GM12878 (cell line): ENCODE measurements at regions not wholly inside any gene's neighbourhood (a gene's known extent, or its start where the extent isn't known, plus 50 kb on each side); places are given as distances from the start of the nearest gene placed in this dataset.

Source experiments
- ATAC-seq: fragments of 200-7000 bp; cut with Tn5 transposase; 3 replicates; pipeline ENCODE4 v1.9.1; 2020; ENCODE audit warnings: mild to moderate bottlenecking, moderate library complexity
- BruUV-seq: library from RNA; stranded (reverse); fragments of 400-500 nt; replicated peaks from 2 replicates; lab custom pipeline; 2021; lab: Mats Ljungman, UMichigan
- CTCF ChIA-PET: fragments of 300-600 bp; sonication (Branson Sonifier 250); formaldehyde crosslinking; extraction: SDS; loops from one replicate; lab custom pipeline; 2021; ENCODE audit warnings: inconsistent platforms; lab: Yijun Ruan, JAX
- POLR2A ChIA-PET: fragments of 350-600 bp; formaldehyde crosslinking; extraction: SDS; loops from one replicate; lab custom pipeline; 2021; ENCODE audit warnings: inconsistent platforms; lab: Charles Lee
- RAD21 ChIA-PET: fragments of 300-600 bp; sonication (Branson Sonifier 250); formaldehyde crosslinking; loops from one replicate; lab custom pipeline; 2023; ENCODE audit warnings: antibody characterized with exemption; ENCODE audit not compliant: unreplicated experiment; lab: Charles Lee
- SMC1A ChIA-PET: fragments of 300-600 bp; sonication (Branson Sonifier 250); formaldehyde crosslinking; loops from one replicate; lab custom pipeline; 2023; ENCODE audit not compliant: unreplicated experiment, uncharacterized antibody; lab: Charles Lee
- DNase-seq: peaks from one replicate; pipeline ENCODE4 v3.0.0-alpha.2; 2011; ENCODE audit warnings: low read depth, low spot score
- FAIRE-seq: peaks from 3 replicates; lab custom pipeline; 2011; peaks lifted over from hg19 to GRCh38; lab: Jason Lieb, UNC
- H2AFZ ChIP-seq: 2 replicates; pipeline ENCODE4 v1.6.0; 2011; ENCODE audit warnings: low read depth, low read length, control low read depth; ENCODE audit not compliant: control insufficient read depth
- H3K27ac ChIP-seq: 2 replicates; pipeline ENCODE4 v1.5.1; 2011; ENCODE audit warnings: control low read depth; ENCODE audit not compliant: control insufficient read depth, insufficient read depth
- H3K27me3 ChIP-seq, 2 experiments: replicated peaks in 1 of 2; 2 replicates each; pipeline versions ENCODE4 v1.6.0 to v1.6.1; 2011; ENCODE audit warnings: low read length in 1 of 2; ENCODE audit not compliant: control insufficient read depth in 2 of 2, insufficient read depth in 2 of 2
- H3K36me3 ChIP-seq, 2 experiments: 2 replicates each; pipeline ENCODE4 v1.5.1; 2011; ENCODE audit warnings: low read length in 1 of 2; ENCODE audit not compliant: control insufficient read depth in 2 of 2, insufficient read depth in 2 of 2
- H3K4me1 ChIP-seq: 2 replicates; pipeline ENCODE4 v1.6.1; 2011; ENCODE audit warnings: mild to moderate bottlenecking, low read length, moderate library complexity, mixed read lengths; ENCODE audit not compliant: control insufficient read depth, insufficient read depth
- H3K4me2 ChIP-seq: 2 replicates; pipeline ENCODE4 v1.6.0; 2011; ENCODE audit warnings: control low read depth; ENCODE audit not compliant: control insufficient read depth, insufficient read depth
- H3K4me3 ChIP-seq: fragments of 200-600 bp; sonication (generic); 2 replicates; pipeline ENCODE4 v1.5.1; 2016
- H3K79me2 ChIP-seq: 2 replicates; pipeline ENCODE4 v1.6.0; 2011; ENCODE audit warnings: low read length; ENCODE audit not compliant: control insufficient read depth, insufficient read depth
- H3K9ac ChIP-seq: 2 replicates; pipeline ENCODE4 v1.8.0; 2011; ENCODE audit warnings: low read length, control low read depth, mixed read lengths; ENCODE audit not compliant: control insufficient read depth, insufficient read depth
- H3K9me3 ChIP-seq: replicated peaks from 3 replicates; pipeline ENCODE4 v1.5.1; 2011; ENCODE audit warnings: mild to moderate bottlenecking, low read length; ENCODE audit not compliant: control insufficient read depth, insufficient read depth
- H4K20me1 ChIP-seq: 2 replicates; pipeline ENCODE4 v1.6.0; 2011; ENCODE audit not compliant: control insufficient read depth, insufficient read depth
- BMI1 ChIP-seq: fragments of 450-650 bp; IDR thresholded peaks from 2 replicates; pipeline ENCODE4 v1.6.1; 2016; ENCODE audit warnings: mild to moderate bottlenecking, moderate library complexity, borderline replicate concordance
- CBX3 ChIP-seq: fragments of 200-600 bp; sonication (generic); IDR thresholded peaks from 2 replicates; pipeline ENCODE4 v1.6.1; 2016; ENCODE audit warnings: low read depth, borderline replicate concordance
- E4F1 ChIP-seq: fragments of 450-650 bp; IDR thresholded peaks from 2 replicates; pipeline ENCODE4 v1.6.1; 2018; ENCODE audit warnings: borderline replicate concordance, mild to moderate bottlenecking; ENCODE audit not compliant: partially characterized antibody
- EP300 ChIP-seq, 2 experiments: fragments of 150-350 bp in 1 of 2; IDR thresholded peaks; 2 replicates each; pipeline ENCODE4 v1.6.1; 2011 to 2012; ENCODE audit warnings: low read depth in 2 of 2, low read length in 2 of 2, borderline replicate concordance in 1 of 2, improper control_type of control experiment in 1 of 2, inconsistent platforms in 1 of 2; ENCODE audit not compliant: control insufficient read depth in 1 of 2
- MEF2A ChIP-seq: IDR thresholded peaks from 2 replicates; pipeline ENCODE4 v1.6.1; 2011; ENCODE audit warnings: low read depth, mild to moderate bottlenecking, low read length, moderate library complexity; ENCODE audit not compliant: insufficient read depth
- PBX3 ChIP-seq: IDR thresholded peaks from 2 replicates; pipeline ENCODE4 v1.6.1; 2011; ENCODE audit warnings: mild to moderate bottlenecking, low read depth, low read length, moderate library complexity; ENCODE audit not compliant: insufficient replicate concordance
- RBBP5 ChIP-seq: fragments of 200-600 bp; sonication (generic); conservative IDR thresholded peaks from 2 replicates; pipeline ENCODE4 v1.6.1; 2016
- RELA ChIP-seq: fragments of 450-650 bp; IDR thresholded peaks from 2 replicates; pipeline ENCODE4 v1.8.0; 2014; ENCODE audit warnings: borderline replicate concordance; ENCODE audit not compliant: partially characterized antibody
- SMAD5 ChIP-seq: IDR thresholded peaks from 2 replicates; pipeline ENCODE4 v1.6.1; 2016; ENCODE audit warnings: antibody characterized with exemption, low read depth
- SREBF1 ChIP-seq: IDR thresholded peaks from 2 replicates; pipeline ENCODE4 v1.6.1; 2012; ENCODE audit warnings: mild to moderate bottlenecking, low read length
- TBL1XR1 ChIP-seq: IDR thresholded peaks from 2 replicates; pipeline ENCODE4 v1.6.1; 2012; ENCODE audit warnings: low read depth, low read length, improper control_type of control experiment
- TCF7 ChIP-seq: IDR thresholded peaks from 2 replicates; pipeline ENCODE4 v1.6.1; 2014; ENCODE audit warnings: antibody characterized with exemption, borderline replicate concordance
- YBX1 ChIP-seq: fragments of 450-650 bp; IDR thresholded peaks from 2 replicates; pipeline ENCODE4 v1.6.1; 2016; ENCODE audit warnings: antibody characterized with exemption
- WGBS: methylation state at CpG from one replicate; pipeline ENCODE4 v1.1.6; 2016; ENCODE audit warnings: low lambda C conversion rate; ENCODE audit not compliant: insufficient replicate concordance, insufficient coverage; ENCODE audit errors: missing lambda C conversion rate; 5-methylcytosine and 5-hydroxymethylcytosine counted together
- in situ Hi-C: fragments of 300-500 bp; cut with MboI; formaldehyde crosslinking; loops from 9 replicates; pipeline ENCODE4 v1.14.3; 2018; ENCODE audit warnings: mixed read lengths
- intact Hi-C: fragments of 100-400 bp; cut with micrococcal nuclease; formaldehyde crosslinking; loops from one replicate; pipeline ENCODE4 v1.14.2; 2022; ENCODE audit not compliant: unreplicated experiment
- TF ChIP-seq, protein P1 (sequence below): fragments of 450-650 bp; IDR thresholded peaks from 2 replicates; pipeline ENCODE4 v1.6.1; 2016; ENCODE audit warnings: mild to moderate bottlenecking
- TF ChIP-seq, protein P2 (sequence below): fragments of 450-650 bp; IDR thresholded peaks from 2 replicates; pipeline ENCODE4 v1.6.1; 2016; ENCODE audit warnings: mild to moderate bottlenecking

DNA sequence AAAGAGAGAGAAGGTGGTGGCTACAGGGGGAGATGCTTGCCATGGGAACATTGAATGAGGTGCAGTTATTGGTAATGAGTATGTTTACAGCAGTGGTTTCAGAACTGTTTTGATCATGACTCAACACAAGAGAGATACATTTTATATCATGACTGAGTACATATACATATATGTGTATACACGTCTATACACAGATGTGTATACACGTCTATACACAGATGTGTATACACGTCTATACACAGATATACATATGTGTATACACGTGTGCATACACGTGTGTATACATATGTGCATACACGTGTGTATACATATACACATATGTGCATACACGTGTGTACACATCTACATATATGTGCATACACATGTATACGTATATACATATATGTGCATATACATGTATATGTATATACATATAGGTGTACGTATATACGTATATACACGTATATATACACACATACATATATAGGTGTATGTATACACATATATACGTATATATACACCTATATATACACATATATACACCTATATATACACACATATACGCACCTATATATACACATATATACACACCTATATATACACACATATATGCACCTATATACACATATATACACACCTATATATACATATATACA is 518.5 kb downstream of the TSN start:
- Histone ChIP-seq H3K27me3 (no peaks in the 10 kb centered on the region), H3K4me1 (no peaks in the 10 kb centered on the region), H2AFZ (no peak overlapping the region), H3K4me2 (no peak overlapping the region), H3K36me3 (no peaks in the 10 kb centered on the region), H3K9ac (no peak overlapping the region), H3K79me2 (no peaks in the 10 kb centered on the region), H3K4me3 (no peak overlapping the region), H3K27ac (no peak overlapping the region), H3K9me3 (no peaks in the 10 kb centered on the region), H4K20me1 (no peaks in the 10 kb centered on the region)
- in situ Hi-C loops (no loop called here), intact Hi-C loops (no loop called here)
- ChIA-PET SMC1A (no interaction called here), POLR2A (no interaction called here), CTCF (no interaction called here), RAD21 (no interaction called here)
- TF ChIP-seq RBBP5 (no peak), E4F1 (no peak), MEF2A (no peak), TBL1XR1 (no peak), TCF7 (no peak), BMI1 (no peak), YBX1 (no peak), SMAD5 (no peak), CBX3 (no peak), SREBF1 (no peak), RELA (no peak), PBX3 (no peak), EP300 (IDR thresholded peaks at IDR 0.05; ENCODE audit: borderline replicate concordance in 1 of 2, control insufficient read depth in 1 of 2, low read depth in 2 of 2, low read length in 2 of 2) (no peak)
- TF ChIP-seq, protein P1, sequence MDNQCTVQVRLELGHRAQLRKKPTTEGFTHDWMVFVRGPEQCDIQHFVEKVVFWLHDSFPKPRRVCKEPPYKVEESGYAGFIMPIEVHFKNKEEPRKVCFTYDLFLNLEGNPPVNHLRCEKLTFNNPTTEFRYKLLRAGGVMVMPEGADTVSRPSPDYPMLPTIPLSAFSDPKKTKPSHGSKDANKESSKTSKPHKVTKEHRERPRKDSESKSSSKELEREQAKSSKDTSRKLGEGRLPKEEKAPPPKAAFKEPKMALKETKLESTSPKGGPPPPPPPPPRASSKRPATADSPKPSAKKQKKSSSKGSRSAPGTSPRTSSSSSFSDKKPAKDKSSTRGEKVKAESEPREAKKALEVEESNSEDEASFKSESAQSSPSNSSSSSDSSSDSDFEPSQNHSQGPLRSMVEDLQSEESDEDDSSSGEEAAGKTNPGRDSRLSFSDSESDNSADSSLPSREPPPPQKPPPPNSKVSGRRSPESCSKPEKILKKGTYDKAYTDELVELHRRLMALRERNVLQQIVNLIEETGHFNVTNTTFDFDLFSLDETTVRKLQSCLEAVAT: no peak
- TF ChIP-seq, protein P2, sequence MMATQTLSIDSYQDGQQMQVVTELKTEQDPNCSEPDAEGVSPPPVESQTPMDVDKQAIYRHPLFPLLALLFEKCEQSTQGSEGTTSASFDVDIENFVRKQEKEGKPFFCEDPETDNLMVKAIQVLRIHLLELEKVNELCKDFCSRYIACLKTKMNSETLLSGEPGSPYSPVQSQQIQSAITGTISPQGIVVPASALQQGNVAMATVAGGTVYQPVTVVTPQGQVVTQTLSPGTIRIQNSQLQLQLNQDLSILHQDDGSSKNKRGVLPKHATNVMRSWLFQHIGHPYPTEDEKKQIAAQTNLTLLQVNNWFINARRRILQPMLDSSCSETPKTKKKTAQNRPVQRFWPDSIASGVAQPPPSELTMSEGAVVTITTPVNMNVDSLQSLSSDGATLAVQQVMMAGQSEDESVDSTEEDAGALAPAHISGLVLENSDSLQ: no peak
- 84% methylated on average over 13 of the region's 13 CpGs for WGBS
- ATAC-seq: no peak
- no TSS peak for BruUV-seq
- DNase-seq: no peak
- FAIRE-seq: no peak
